M059J (cell line): ENCODE measurements at regions not wholly inside any gene's neighbourhood (a gene's known extent, or its start where the extent isn't known, plus 50 kb on each side); places are given as distances from the start of the nearest gene placed in this dataset.
"Not testable (repeated sequence)": the region's sequence is repeated elsewhere in the genome, so short reads cannot be mapped to it uniquely, and the experiment has no call there.

Experiments
- DNase-seq: peaks from one replicate; pipeline ENCODE4 v3.0.0-alpha.2; 2012; ENCODE audit warnings: low read depth

DNA sequence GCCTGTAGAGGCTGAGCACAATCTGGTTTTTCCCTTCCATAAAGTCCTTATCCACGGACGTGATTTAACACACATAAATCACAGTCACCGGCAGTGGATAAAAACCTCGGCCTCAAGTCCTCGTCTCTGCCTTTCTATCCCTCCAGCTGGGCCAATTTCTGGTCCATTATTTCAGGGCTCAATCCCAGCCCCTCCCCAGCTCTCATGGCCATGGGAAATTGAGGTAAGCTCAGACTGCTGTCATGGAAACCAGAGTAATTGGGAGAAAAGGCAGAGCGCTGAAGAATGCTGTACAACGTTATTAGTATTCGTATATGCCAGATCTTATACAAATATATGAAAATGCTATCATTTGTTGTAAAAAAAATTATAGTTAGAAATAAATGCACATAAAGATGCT lies 86.2 kb upstream of the USP29 start:
- no peak for DNase-seq

DNA sequence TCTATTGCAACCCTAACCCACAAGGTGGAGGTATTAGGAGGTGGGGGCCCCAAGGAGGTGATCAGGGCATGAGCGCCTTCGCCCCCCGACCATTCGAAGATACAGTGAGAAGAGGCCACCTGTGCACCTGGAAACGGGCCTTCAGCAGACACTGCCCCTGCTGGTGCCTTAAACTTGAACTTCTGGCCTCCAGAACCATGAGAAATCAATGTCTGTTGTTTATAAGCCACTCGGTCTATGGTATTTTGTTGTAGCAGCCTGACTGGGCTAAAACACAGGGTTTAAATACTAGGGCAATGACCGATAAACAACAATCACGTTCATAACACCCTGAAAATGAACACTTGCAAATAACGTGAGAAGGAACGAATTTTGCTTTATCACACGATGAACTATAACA lies 85.2 kb upstream of the USP29 start:
- no peak for DNase-seq

DNA sequence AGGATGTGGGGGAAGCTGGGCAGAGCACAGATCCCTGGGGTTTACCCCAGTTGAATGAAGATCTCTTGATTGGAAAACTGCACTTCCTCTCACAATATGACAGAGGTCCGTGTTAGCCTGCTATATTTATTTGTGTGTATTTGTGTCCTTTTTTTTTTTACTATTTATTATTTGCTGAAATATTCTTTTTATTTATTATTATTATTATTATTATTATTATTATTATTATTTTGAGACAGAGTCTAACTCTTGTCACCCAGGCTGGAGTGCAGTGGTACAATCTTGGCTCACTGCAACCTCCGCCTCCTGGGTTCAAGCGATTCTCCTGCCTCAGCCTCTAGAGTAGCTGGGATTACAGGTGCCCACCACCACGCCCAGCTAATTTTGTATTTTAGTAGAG lies 84.0 kb upstream of the USP29 start:
- not testable (repeated sequence) for DNase-seq

DNA sequence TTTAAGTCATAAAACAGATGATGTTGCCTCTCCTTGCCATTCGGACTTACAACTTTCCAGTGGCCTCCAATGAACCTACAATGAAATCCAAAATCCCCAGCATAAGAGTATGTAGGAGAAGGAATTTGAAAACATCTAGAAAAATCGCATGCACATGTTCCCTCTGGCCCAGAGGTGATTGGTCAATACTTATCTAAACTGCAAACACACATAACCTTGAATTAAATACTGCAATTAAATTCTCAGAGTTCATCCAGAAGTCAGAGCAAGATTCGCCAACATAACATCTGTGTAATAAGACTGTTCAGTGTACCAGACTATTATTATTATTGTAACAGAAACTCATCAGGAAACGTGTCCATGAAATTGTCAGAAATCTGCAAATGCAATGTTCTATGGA lies 82.2 kb upstream of the USP29 start:
- no peak for DNase-seq

DNA sequence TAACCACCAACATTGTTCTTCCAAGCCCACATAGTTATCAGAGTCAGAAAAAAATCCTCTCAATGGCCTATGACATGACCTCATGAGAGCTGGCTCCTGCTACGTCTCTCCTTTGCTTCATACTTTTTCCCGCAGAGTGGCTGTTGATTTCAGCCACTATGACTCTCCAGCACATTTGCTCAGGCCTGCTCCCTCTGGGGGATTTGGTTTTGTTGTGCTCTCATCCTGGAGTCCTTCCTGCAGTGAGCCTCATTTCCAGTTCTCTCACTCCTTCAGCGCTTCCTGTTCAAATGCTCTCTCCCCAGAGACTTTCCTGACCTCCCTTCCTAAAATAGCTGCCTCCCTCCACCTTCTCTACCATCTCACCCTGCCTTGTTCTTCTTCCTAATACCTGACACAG lies 72.0 kb upstream of the USP29 start:
- DNase-seq = no peak

DNA sequence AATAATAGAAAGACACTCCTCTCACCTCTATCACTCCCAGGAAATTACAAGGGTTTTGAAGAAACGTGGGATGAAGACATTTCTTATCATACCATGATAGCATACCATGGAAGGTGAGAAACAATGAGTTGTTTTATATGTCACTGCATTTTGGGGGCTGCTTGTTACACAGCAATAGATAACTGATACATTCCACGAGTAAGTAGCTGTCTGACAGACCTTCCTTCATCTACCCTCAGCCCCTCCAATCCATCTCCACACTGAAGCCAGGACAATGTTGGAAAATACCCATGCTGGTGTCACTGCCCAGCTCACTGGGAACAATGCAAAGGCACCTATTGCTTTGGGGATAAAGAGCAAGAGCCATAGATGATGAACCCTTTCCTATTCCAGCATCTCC lies 68.9 kb upstream of the USP29 start:
- no peak for DNase-seq

DNA sequence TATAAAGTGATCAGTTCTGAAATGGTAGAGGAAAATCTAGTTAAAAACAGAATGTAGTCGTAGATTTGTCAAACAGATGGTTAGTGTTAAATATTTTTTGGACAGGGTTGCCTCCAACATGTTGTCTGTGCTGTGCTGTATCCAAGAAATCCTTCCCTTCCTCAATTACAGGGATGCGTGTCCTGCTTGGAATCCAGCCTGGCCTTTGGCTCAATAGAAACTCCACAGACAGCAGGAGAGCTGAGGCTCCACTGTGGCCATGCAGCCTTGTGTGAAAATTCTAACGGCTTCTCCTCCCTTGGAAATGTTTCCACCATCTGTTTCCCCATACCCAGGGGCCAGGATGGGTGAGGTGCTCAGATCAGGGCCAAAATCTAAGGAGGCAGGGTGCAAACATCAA lies 67.7 kb upstream of the USP29 start:
- no peak for DNase-seq

DNA sequence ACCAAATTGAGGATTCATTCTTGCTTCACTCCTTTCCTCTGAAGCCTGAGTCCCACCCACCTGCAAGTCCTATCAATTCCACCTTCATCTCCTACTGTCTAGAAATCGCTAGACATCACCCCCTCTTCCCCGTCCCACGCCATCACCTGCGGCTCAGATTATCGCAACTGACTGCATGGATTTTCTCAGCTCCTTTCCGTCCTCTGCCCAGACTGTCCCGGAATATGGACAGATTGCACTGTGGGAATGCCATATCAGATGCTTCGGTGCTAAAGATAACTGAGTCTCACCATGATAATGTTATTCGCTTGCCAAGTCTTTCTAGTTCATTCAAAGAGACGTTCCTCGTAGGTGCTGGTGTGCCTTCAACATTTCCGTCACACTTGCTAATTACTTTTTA lies 66.4 kb upstream of the USP29 start:
- no peak for DNase-seq

DNA sequence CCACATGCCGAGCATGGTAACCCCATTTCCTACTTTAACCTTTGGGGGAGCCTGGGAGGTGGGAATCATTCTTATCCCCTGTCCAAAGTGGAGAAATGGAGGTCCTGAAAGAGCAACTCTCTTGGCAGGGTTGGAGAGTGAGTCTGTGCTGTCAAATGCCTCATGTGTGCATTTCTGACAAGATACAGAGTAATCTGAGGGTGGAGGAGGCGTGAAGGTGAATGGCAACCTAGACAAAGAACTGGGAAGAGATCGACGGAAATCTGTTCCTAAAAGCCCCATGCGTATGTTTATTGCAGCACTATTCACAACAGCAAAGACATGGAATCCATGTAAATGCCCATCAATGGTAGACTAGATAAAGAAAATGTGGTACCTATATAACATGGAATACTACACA lies 63.8 kb upstream of the USP29 start:
- DNase-seq = no peak

DNA sequence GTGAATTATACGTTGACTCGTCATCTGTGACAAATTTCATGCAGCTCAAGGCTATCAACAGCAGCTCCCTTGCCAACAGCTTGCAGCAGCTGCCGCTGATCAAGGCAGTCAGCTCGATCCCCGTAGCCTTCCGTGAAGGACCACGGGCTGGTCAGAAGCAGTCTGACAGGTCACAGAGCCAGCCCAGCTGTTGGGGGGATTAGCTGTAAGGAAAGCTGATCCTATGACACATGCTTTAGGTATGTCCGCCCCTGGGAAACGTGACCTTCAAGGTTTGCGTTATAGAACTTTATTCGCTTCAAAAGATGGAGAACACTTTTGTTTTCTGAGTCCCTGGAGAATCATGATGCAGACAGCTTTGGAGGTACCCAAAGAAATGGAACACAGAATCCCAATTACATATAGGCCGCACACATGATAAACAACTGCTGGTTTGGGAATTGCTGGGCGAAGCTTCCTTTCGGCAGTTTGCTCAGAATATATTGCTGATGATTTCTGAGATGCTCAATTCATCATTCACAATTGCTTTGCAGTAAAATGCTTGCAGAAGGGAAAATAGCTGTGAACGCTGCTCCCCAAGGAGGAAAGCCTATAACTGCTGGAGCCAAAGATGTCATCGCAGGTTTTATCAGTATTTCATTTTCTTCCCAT lies 62.6 kb upstream of the USP29 start:
- peak; percentile 22 for DNase-seq

DNA sequence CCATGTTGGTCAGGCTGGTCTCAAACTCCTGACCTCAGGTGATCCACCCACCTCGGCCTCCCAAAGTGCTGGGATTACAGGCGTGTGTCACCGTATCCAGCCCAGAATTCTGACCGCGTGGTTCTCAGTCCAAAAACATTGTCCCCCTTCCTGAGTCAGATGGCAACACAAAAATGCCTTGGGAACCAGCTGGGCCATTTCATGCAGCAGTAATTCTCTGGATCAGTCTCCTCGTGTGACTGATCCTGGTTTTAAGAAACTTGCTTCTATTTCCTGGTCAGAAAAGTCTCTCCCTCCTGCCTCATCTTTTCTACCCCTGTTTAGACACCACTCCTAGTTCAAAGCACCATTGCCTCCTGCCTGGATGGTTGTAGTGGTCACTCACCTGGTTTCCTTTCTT lies 60.9 kb upstream of the USP29 start:
- no peak for DNase-seq

DNA sequence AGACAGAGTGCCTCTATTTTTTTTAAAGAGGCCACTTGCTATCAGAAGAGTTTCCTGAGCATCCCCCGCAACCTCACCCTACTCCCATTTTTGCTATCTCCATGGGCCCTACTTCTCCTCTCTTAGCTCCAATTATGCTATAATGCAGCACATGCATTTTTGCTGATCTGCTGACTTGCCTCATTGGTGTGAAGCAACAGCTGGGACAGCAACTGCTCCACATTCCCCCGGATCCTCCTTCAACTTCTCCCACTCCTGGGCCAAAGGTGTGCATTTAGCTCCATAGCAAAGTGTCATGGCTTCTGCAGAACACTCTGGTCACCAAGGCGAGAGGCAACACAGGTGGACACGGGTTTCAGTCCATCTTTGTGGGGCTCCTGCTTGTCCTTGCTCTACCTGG lies 56.7 kb upstream of the USP29 start:
- no peak for DNase-seq

DNA sequence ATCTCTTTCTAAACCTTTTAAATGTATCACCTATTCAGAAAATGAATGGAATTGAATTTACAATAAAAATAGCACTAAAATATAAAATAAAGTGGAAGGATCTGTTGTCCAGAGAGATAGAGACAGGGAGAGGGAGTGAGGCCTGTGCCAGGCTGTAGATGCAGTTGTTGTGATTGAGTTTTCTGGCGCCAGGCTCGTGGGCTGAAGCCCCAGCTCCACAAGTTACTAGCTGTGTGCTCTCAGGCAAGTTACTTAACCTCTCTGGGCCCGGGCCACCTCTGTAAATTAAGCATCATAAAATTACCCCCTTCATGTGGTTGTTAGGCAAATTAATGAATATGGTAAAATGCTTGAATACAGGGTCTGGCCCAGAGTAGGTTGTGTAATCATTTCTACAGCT lies 52.3 kb upstream of the USP29 start:
- DNase-seq = no peak

DNA sequence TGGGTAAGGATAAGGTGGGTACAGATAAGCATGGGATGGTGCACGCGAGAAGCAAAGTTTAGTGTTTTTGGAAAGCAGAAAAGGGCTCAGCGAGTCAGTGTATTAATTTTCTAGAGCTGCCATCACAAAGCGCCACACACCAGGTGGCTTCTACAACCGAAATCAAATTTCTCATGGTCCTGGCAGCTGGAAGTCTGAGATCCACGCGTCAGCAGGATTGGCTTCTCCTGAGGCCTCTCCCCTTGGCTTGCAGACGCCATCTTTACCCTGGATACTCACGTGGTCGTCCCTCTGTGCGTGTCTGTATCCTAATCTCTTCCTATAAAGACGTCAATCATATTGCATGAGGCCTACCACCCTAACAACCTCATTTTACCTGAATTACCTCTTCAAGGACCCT lies 51.5 kb upstream of the USP29 start:
- DNase-seq = no peak

DNA sequence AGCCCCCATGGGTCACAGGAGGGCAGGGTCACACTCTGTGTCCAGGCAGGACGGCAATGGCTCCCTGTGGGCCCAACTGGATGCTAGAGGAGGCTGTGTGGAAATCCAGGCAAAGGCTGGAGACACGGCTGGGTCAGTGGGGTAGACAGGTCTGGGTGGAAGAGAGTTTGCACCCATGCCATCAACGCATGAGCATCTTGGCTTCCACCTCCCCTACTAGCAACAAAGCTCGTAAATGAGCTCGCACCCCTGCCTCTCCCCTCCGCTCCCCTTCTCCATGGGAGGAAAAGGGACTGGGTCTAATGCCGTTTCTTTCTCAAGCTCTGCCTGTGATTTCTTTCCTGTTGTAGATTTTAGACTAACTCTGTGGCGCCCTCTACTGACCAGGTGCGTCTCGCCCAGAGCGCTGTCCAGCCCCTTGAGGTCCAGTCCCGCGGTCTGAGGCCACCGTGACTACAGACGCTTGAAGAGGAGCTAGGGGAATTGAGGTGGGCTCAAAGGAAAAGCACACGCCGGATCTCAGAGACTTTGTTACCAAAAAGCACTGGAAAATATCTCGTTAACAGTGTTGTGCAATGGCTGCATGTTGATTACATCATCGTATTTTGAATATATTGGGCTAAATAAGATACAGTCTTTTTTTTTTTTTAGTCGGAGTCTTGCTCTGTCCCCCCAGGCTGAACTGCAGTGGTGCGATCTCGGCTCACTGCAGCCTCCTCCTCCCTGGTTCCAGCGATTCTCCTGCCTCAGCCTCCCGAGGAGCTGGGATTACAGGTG lies 50.7 kb upstream of the USP29 start:
- DNase-seq = peak; percentile 27
